A673 (cell line): ENCODE measurements at regions not wholly inside any gene's neighbourhood (a gene's known extent, or its start where the extent isn't known, plus 50 kb on each side); places are given as distances from the start of the nearest gene placed in this dataset.

Source experiments
- CTCF ChIP-seq: fragments of 300-800, 200-600 bp; sonication (generic); conservative IDR thresholded peaks from 2 replicates; pipeline ENCODE4 v1.5.1; 2017; ENCODE audit warnings: low read depth, mild to moderate bottlenecking, antibody characterized with exemption, low read length, moderate library complexity, mixed read lengths
- EZH2 ChIP-seq: fragments of 200-600 bp; sonication (generic); IDR thresholded peaks from 2 replicates; pipeline ENCODE4 v1.6.1; 2017; ENCODE audit warnings: borderline replicate concordance, low read depth, mild to moderate bottlenecking, mixed read lengths, antibody characterized with exemption, low read length; ENCODE audit not compliant: poor library complexity, severe bottlenecking

DNA sequence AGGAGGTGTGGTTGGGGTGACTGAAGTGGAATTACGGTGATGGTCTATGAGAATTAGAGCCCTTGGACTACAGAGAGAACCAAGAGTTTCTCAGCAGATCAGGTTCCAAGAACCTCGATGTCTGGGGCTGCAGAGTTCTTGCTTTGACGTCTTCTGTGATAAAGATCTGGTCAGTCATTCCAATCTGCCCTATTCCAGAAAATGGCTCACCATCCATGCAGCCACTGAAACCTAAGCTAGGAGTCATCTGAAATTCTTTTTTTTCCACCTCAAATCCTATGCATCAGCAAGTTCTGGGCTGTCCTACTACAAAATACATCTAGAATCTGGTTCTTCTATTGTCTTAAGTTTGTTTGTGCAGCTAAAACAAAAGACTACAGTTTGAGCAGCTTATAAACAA, 254.4 kb upstream of the PGRMC2 start:
- TF ChIP-seq CTCF (no peak), EZH2 (no peak)
